Daoy (cell line): ENCODE measurements at regions not wholly inside any gene's neighbourhood (a gene's known extent, or its start where the extent isn't known, plus 50 kb on each side); places are given as distances from the start of the nearest gene placed in this dataset.
"Not testable (repeated sequence)": the region's sequence is repeated elsewhere in the genome, so short reads cannot be mapped to it uniquely, and the experiment has no call there.

Source experiments
- DNase-seq: peaks from one replicate; pipeline ENCODE4 v3.0.0-alpha.2; 2015; ENCODE audit warnings: low read depth

DNA sequence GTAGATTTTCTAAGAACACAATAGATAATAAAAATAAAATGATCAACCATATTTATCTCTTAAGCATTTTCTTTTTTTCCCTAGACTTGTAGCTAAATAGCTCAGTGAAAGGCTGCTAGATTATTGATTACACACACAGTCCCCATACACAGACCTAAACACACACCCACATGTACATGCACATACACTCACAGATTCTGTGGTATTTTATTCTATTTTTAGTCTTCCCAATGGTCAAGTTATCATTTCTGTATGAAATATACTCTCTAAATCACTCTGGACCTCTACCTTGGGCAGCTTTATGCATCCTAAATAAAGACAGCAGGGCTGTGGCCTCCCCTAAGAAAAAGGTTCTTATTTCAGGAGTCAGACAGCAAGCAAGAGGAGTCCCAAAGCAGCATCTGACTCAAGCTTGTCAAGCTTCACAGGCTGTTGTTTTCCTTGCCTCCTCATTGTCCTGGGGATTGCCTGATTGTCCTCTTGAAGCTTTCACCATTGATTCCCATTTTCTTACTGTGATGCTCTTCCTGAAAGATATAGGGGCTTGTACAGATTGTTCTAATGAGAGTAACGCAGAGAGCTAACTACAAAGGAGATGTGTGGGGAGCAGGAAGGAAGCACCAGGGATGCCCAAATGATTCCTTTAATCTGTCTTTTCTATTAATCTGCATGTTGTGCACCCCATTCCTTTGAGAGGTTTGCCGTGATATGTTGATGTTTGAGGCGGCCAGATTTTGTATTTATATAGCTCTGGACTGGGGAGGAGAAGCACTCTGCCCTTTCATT lies 986.5 kb downstream of the PCDH17 start:
- no peak for DNase-seq

DNA sequence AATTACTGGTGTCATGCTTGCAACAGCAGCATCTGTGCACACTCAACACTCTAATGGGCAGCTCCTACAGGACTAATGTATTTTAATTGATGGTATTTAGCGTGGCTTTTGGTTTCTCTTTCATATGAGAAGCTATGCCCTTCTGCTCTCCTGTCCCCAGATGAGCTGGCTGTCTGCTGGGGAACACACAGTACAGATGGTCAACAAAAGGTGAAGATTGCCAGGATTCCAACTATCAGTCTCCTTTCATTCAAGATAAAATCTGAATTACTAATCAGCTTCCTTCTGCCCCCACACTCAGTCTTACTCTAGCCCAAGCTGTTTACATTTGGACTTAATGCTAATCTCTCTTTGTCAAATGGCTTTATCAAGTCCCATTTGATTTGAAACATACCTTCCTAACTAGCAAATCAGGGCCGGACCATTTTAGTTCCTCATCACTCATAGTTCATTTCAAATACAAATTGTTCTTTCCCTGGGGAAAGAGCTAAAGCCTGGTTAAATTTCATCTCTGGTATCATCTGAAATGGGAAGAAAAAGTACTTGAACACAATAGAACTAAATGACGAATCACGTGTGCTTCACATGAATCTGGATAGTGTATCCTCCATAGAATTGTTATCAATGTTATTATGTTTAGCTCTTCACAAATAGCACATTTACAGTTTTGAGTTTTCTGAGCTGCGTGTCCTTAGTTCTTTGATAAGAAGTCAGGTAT lies 988.0 kb downstream of the PCDH17 start:
- DNase-seq = no peak

DNA sequence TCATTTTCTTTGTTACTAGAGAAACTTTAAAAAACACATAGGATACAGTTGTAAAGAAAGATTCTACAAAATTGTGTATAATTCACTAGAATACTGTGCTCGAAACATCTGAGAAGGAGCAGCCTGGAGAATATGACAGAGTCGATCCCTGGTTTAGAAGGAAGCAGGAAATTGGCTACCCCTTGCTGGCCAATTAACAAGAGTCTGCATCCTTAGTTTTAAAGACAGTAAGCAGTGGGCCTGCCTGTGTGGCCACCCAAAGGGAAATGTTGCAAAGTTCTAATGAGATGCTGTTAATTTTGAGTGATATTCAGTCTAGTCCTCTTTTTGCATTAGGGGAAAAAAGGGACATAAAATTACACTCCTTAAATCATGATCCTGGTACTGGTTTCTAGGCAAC lies 988.6 kb downstream of the PCDH17 start:
- no peak for DNase-seq

DNA sequence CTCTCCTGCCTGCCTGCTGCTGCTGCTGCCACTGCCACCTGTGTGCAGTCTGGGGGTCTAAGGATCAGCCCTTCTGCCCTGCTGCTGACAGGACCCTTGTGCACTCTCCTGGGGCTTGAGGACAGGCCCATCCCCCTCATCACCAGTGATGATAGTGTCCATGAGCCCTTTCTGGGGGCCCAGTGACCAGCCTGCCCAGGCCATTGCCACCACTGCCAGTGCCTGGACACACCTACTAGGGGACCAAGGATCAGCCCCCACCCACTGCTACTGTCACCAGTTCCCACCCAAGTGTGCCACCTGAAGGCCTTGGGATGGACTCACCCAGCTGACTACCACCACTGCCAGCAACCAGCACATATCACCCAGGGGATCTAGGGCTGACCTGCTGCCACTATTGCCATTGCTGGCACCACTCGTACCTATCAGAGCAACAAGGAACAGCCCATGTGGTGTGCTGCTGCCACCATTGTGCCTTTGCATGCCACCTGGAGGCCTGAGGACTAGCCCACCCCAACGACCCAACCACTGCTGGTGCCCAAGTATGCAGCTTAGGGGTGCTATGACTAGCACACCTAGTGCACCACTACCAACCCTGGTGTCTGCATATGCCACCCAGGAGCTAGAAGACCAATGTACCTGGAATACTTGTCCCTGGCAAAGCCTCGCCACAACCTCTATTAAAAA lies 994.3 kb downstream of the PCDH17 start:
- no peak for DNase-seq

DNA sequence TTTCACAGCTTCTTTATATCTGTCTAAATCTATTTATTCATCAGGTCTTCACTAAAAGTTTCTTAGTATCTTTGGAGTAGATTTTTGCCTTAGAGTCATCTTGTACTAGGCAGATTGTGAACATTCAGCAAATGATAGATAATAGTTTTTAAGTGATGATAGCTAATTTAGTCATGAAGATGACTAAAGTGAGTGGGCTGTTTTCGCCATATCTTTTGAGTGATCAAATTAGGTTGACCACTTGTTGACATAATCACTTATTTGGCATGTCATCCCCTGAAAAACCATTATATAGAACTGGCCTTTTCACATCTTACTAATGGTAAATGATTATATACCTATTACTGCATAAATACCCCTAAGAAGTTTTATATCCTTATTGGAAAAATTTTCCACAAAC lies 999.2 kb downstream of the PCDH17 start:
- DNase-seq = no peak

DNA sequence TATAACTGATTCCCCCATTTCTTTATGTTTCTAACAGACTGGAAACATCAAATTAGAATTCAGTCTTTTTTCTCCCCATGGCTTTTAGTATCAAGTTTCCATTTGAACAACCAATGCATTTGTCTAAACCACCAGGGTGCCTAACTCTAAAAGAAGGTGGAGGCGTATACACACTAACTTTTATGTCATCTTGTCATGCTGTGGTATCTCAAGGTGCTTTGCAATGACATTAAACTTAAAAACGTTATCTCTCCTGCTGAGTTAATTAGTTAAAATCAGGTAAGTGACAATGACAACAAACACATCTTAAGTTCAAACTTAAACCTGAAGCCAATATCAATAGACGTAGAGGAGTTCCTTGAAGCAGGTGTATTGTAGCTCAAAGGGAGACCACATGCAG lies 1001.7 kb downstream of the PCDH17 start:
- DNase-seq = no peak

DNA sequence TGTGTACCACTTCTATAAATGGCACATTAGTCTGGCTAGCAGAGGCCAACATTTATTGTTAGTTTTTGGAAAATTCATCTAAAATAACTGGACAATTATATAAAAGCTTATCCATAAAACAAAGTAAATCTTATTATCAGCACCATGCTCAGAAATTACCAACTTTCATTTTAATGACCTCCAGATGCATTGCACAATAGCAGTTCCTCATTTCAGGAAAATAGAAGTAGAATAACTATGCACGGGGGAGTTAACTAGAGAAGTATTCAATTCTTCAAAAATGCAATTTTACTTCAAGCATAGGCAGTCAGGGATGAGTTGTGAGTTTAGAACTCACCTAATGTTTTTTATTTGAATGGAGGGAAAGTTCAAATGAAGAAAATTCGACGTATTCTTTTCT lies 1023.5 kb downstream of the PCDH17 start:
- no peak for DNase-seq

DNA sequence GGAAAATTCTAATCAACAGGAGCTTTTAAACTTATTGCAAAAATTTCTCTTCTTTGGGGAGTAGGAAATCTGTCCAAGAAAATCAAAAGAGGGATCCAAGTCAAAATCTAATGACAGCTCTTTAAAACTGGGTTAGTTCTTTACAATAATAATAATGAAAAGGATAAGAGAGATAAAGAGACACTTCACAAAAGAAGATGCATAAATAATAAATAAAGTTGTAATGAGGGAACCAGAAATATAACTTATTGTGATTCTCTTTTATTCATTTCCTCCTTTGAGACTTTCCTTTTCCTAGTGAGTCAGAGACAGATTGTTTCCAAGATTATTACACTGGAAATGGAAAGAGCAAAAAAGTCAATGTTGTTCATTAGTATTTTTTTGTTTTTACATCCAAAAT lies 1029.3 kb downstream of the PCDH17 start:
- DNase-seq = no peak

DNA sequence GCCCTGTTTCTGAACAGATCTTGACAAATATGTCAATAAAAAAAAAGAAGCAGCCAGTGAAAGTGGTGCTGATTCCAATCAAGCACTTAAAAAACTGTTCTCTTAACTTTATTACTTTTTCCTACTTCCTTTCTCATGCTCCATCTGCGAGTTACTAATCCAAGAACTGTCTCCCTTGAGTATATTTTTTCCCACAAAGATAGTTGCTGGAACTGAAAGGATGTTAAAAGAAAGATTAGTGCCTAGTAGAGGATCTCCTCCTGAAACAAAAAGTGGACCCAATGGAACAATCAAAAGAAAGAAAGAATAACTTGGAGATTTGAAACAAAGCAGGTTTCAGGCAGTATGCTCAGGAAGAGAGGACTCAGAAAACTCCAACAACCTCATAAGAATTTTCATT lies 1034.8 kb downstream of the PCDH17 start:
- no peak for DNase-seq

DNA sequence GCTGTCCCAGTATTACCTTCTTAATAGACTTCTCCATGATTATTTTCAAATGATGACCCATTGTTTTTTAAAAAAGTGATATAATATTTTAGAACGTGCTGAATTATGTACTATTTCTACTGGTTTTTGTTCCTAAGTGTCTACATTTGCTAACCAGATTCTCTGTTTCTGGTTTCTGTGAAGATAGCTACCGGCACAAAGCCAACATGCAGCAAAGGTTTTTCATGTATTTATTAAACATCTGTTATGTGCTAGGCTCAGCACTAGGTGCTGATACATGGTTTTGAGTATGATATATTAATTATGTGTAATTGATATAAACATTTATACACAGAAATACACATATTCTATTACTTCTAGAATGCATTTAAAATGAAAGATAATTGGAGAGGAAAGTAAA lies 1035.6 kb downstream of the PCDH17 start:
- DNase-seq = no peak

DNA sequence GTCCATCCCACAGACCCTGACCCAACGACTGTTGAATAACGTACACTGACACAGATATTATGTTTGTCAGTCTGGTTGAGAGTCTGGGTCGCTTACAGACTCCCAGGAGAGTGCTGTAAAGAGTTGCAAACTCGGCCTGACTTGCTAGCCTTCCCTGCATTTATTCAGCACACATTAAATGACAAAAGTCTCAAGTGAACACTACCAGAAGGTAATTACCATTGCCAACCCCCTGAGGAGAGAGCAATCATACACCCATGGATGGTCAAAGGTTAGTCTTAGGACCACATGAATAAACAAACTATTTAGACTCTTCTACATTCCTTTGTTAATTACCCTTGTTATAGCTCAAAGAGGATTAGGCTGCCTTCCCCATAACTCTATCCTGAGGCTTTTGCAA lies 1048.6 kb downstream of the PCDH17 start:
- DNase-seq = no peak

DNA sequence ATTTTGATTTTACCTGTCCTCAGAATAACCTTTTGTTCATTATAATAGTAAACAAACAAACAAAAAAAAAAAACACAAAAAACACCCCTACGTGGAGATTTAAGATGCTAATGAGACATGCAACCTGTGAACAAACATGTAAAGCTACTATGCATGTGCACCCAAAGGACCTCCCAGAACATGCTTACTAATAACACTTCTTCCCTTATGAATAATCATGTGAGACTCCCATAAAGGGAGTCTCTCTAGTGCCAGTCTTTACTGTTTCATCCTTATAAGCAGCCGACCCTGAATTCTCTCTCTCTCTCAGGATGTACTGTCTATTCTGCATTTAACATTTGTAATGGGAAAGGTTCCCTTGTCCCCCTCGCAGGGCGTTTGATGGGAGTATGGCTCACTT lies 1051.1 kb downstream of the PCDH17 start:
- DNase-seq = no peak

DNA sequence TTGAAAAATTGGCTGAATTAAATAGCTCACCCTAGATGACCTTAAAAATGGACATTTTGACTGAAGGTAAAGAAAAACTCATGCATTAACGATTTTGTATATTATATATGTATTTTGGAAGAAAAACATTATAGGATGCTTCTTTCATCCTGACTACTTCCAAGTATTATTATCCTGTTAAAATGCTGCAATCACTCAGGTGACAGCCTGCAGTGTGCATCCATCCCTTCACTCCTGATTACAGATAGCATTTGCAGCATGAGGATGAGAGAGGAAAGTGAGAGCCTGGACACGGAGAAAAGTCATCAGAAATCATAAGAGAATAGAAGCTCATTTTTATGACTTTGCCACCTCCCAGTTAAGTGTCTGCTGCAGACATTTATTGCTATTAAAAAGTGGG lies 1055.6 kb downstream of the PCDH17 start:
- DNase-seq = no peak

DNA sequence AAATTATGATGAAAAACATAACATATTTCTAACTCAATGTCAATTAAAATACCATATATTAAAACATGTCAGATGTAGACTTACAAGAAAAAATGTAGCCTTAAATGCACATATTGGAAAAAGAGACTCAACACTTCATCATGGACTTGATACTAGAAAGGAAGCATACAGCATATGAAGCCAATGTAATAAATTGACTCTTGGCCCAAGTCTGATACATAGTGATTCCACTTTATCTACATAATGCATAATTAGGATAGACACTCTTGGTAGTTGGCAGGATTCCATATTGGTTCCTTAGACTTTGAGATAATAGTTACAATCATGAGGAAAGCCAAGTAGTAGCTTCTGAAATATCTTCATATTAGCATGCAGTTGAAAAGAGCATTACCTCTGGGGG lies 1067.0 kb downstream of the PCDH17 start:
- no peak for DNase-seq

DNA sequence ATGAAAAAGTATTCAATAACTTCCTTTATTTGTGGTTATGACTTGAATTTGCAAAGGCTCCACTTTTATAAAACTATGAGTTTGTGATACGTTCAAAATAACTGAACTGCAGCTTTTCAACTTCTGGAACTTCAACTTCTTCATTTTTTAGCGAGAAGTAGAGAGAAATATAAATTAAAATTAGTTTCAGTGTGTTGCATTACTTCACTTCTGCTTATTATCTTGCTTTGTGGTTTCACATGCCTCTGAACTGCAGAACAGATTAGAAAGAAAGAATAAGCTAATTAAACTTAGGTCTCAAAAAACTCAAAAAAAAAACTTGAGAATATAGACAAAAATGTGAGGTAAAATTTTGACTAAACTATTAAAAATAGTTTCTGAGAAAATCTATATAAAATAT lies 1073.4 kb downstream of the PCDH17 start:
- DNase-seq = no peak

DNA sequence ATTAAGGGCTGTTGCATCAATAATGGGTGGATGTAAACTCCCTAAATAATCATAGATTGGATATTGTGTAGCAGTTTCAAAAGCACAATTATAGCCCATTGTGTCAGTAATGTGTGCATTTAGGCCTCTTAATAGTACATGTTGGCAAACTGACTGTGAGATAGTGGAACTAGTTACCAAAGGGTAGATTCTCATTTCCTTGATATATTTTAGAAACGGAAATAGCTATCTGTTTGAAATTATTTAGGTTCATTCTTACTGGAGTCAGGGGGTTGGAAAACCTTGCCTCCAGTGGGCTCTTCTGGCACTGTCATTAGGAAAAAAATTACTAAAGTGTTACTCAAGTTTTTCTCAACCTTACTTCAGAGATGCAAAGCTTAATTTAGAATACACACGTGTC lies 1074.9 kb downstream of the PCDH17 start:
- no peak for DNase-seq

DNA sequence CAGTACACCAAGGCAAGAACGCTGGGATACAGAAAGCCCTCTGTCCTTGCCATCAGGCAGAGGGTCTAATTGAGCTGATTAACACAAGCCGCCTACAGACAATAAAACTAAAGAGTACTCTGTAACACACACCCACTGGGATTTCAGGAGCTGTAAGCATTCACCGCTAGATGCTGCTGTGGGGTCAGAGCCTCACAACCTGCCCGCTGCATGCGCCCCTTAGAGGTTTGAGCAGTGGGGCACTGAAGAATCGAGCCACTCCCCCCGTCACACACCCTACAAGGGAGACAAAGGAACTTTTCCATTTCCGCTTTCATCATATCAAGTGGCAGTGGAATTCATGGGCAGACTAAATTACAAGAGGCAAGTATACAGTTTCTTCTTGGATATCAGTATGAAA lies 1080.6 kb downstream of the PCDH17 start:
- DNase-seq = no peak

DNA sequence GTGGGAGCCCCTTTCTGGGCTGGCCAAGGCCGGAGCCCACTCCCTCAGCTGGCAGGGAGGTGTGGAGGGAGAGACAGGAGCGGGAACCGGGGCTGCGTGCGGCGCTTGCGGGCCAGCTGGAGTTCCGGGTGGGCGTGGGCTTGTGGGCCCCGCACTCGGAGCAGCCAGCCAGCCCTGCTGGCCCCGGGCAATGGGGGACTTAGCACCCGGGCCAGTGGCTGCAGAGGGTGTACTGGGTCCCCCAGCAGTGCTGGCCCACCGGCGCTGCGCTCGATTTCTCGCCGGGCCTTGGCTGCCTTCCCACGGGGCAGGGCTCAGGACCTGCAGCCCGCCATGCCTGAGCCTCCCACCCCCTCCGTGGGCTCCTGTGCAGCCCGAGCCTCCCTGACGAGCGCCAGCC lies 1082.5 kb downstream of the PCDH17 start:
- DNase-seq = not testable (repeated sequence)

DNA sequence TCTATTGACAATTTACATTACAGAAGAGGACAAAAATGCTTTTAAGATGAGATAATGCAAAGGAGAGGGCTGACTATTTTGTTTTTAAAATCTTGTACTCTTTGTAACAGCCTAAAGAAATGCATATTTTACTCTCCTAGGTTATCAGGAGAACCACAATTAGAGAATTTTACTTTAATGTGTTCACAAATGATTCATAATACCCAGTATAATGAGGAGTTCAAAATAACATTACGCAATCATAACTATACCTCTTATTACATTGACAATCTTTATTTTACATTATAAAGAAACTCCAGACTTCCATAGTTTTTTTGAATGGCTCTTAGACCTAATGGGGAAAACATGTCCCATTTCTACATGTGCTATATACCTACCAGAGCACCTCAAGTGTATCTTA lies 1089.7 kb downstream of the PCDH17 start:
- no peak for DNase-seq

DNA sequence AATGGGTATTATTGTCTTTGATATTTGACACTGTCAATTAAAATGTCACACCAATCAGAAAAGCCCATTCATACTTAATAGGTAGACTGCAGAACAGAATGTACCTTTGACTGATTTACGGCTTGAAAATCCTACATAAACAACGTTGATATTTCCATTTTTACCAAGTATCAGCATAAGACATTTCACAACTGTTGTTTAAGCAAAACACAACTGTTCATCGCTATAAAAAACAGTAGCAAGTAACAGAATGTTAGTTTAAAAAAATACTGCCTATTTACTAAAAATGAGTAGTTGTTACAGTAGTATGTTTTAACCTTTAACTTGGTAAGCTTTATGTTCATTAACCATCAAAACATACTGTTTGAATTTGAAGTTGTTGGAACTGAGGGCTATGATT lies 1096.6 kb downstream of the PCDH17 start:
- no peak for DNase-seq

DNA sequence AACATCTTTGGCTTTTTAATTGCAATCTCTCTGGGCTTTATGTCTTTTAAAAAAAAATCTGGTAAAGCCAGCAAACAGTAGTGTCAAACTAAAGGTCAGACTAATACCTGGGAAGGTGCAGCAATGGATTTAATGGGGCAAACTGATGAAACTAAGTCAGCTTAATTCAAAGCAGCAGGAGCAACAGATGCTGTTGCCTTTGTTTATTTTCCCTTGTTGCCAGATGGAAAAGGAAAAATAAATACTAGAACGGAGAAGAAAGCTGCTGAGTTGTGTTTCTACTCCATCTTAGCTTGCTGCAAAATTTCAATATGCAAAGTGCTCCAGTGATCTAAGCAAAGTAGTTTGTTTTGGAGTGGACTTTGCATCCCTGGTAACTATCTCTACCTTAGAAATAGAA lies 1097.8 kb downstream of the PCDH17 start:
- no peak for DNase-seq

DNA sequence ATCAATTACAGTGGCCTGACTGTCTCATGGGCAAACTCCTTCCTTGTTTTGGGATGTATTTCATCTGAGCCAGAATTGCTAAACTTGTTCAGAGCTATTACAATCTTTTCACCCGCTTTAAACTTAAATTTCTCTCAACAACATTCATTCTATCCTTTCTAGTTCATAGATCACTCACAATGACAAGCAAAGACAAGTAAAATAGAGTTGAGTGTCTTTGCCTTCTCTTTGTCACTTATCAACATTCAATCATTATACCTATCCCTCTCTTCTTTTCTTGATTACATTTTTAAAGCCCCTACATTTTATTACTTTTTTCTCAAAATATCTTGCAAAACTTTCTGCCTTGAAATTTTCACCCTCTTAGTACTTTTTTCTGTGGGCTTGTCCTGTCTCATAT lies 1113.1 kb downstream of the PCDH17 start:
- no peak for DNase-seq

DNA sequence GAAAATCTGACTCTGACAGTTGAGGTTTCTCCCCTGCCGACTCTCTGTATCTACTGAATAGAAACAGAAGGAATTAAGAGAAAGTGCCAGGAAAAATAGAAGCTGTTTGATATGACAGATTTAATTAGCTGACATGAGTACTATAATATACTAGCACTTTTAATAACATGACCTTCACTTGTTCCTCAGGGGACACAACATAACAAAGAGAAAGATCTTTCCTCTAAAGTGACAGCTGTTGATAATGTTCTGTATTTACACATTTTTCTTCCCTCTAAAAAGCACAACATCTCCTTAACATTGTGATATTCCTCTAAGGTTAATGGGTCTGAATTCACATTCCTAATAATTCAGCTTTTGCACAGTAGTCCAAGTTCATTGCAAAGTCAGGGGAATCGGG lies 1136.0 kb downstream of the PCDH17 start:
- no peak for DNase-seq
